HL-60 (cell line): ENCODE measurements at regions not wholly inside any gene's neighbourhood (a gene's known extent, or its start where the extent isn't known, plus 50 kb on each side); places are given as distances from the start of the nearest gene placed in this dataset.

Experiments used
- POLR2AphosphoS5 ChIP-seq: IDR thresholded peaks from 2 replicates; pipeline ENCODE4 v1.6.1; 2012; ENCODE audit warnings: low read depth
- TF ChIP-seq, protein P1 (sequence below): IDR thresholded peaks from one replicate; pipeline ENCODE4 v1.5.1; 2011; ENCODE audit warnings: low read length, control low read depth, inconsistent platforms; ENCODE audit not compliant: insufficient read depth
- TF ChIP-seq, protein P2 (sequence below): IDR thresholded peaks from 2 replicates; pipeline ENCODE4 v1.6.1; 2012; ENCODE audit warnings: low read depth; ENCODE audit not compliant: insufficient replicate concordance

DNA sequence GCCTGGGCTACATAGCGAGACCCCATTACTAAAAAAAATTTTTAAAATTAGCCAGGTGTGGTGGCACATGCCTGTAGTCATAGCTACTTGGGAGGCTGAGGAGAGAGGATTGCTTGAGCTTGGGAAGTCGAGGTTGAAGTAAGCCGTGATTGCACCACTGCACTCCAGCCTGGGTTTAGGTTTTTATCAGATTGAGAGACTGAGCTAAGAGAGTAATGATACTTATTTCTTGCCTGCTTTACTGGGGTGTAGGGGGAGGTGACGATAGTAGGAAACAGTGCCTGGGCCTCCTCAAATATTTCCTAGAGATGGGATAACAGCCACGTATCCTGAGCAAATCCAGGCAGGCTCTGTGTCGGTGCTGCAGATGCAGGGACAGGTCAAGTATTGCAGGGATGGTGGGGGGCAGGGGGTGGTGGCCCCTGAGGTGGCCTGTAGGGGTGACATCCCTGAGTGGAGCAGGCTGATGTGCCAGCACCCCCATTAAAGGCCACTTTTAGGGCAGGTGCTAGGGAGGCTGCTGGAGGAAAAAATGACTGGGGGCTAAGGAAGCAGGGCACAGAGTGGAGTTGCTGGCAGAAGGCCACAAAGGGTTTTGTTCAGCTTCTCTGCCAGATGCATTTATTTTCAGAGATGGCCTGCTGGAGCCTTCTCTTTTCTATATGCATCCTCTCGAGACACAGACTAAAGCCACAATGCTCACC, 130.5 kb downstream of the RHOU start:
- TF ChIP-seq, protein P1, sequence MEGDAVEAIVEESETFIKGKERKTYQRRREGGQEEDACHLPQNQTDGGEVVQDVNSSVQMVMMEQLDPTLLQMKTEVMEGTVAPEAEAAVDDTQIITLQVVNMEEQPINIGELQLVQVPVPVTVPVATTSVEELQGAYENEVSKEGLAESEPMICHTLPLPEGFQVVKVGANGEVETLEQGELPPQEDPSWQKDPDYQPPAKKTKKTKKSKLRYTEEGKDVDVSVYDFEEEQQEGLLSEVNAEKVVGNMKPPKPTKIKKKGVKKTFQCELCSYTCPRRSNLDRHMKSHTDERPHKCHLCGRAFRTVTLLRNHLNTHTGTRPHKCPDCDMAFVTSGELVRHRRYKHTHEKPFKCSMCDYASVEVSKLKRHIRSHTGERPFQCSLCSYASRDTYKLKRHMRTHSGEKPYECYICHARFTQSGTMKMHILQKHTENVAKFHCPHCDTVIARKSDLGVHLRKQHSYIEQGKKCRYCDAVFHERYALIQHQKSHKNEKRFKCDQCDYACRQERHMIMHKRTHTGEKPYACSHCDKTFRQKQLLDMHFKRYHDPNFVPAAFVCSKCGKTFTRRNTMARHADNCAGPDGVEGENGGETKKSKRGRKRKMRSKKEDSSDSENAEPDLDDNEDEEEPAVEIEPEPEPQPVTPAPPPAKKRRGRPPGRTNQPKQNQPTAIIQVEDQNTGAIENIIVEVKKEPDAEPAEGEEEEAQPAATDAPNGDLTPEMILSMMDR, result no peak
- TF ChIP-seq, protein P2, sequence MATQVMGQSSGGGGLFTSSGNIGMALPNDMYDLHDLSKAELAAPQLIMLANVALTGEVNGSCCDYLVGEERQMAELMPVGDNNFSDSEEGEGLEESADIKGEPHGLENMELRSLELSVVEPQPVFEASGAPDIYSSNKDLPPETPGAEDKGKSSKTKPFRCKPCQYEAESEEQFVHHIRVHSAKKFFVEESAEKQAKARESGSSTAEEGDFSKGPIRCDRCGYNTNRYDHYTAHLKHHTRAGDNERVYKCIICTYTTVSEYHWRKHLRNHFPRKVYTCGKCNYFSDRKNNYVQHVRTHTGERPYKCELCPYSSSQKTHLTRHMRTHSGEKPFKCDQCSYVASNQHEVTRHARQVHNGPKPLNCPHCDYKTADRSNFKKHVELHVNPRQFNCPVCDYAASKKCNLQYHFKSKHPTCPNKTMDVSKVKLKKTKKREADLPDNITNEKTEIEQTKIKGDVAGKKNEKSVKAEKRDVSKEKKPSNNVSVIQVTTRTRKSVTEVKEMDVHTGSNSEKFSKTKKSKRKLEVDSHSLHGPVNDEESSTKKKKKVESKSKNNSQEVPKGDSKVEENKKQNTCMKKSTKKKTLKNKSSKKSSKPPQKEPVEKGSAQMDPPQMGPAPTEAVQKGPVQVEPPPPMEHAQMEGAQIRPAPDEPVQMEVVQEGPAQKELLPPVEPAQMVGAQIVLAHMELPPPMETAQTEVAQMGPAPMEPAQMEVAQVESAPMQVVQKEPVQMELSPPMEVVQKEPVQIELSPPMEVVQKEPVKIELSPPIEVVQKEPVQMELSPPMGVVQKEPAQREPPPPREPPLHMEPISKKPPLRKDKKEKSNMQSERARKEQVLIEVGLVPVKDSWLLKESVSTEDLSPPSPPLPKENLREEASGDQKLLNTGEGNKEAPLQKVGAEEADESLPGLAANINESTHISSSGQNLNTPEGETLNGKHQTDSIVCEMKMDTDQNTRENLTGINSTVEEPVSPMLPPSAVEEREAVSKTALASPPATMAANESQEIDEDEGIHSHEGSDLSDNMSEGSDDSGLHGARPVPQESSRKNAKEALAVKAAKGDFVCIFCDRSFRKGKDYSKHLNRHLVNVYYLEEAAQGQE, result no peak
- TF ChIP-seq POLR2AphosphoS5, result no peak
